ENCODE measurements at regions not wholly inside any gene's neighbourhood (a gene's known extent, or its start where the extent isn't known, plus 50 kb on each side); places are given as distances from the start of the nearest gene placed in this dataset.
A peak's percentile ranks its signal among the peaks of the same experiment; 100 is the strongest.

- no peak for DNase-seq
Measured at GRCh38 chr9:28014212-28014611, 440.9 kb upstream of the C9orf72 start.

DNA sequence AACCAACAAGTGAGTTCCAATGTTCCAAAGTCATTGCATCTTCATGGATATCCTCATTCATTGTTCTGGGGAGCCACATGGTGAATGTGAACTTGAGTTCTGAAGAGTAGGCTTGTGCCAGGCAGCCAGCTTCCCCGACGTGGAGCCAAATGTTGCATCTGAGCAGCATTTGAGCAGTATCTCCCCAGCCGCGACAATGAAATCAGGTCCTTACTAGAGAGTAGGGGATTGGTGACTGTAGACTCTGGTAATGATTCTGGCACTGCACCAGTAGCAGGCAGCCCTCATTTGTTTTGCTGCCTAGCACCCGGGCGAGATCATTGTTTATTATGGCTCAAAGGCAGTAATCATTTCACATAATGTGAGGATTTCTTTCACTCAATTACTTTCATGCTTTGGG, 451.4 kb upstream of the C9orf72 start:
- no peak for DNase-seq

- no peak for DNase-seq
Measured at GRCh38 chr9:28025186-28025585, 451.9 kb upstream of the C9orf72 start.

- no peak for DNase-seq
Measured at GRCh38 chr9:28031521-28032267, 458.4 kb upstream of the C9orf72 start.

GRCh38 chr9:28032268-28032590, 458.9 kb upstream of the C9orf72 start:
- DNase-seq, result no peak

GRCh38 chr9:28034242-28034641, 461.0 kb upstream of the C9orf72 start:
- DNase-seq, result no peak

DNA sequence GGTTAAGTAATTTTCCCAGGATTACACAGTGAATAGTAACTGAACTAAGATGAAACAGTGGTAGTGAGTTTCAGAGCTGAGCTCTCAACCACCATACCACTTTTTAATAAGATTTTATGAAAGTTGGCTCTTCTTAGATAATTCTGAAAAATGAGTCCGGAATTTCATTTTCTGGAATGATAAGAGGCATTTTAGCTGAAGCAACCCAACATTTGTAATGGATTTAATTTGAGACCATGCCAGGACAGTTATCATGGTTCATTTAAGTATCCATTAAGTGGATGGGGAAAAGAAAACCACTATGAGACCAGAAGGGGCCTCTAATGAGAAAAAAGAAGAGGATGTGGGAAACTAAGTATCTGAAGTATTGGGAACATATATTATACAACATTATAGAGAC, 464.7 kb upstream of the C9orf72 start:
- DNase-seq, result no peak

- DNase-seq, result no peak
Measured at GRCh38 chr9:28045051-28045450, 471.8 kb upstream of the C9orf72 start.

GRCh38 chr9:28050046-28050445, 476.8 kb upstream of the C9orf72 start:
- DNase-seq, result no peak

DNA sequence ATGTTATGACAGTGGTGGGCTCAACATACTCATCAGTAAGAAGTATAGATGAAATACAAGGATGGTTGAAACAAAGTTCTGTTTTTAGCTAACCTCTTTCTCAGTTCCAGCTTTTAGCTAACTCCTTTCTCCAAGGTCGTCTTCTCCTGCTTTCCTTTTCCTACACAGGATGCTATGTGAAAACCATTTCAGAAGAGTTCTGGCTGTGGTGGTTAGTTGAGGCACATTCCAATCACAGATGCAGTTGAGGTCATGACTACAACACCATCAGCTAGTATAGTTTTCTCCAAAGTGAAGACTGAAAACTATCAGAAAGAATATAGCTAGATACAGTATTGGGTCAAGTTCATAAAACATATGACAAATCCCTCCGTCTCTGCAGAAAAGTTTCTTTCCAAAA, 477.7 kb upstream of the C9orf72 start:
- DNase-seq, result no peak

DNA sequence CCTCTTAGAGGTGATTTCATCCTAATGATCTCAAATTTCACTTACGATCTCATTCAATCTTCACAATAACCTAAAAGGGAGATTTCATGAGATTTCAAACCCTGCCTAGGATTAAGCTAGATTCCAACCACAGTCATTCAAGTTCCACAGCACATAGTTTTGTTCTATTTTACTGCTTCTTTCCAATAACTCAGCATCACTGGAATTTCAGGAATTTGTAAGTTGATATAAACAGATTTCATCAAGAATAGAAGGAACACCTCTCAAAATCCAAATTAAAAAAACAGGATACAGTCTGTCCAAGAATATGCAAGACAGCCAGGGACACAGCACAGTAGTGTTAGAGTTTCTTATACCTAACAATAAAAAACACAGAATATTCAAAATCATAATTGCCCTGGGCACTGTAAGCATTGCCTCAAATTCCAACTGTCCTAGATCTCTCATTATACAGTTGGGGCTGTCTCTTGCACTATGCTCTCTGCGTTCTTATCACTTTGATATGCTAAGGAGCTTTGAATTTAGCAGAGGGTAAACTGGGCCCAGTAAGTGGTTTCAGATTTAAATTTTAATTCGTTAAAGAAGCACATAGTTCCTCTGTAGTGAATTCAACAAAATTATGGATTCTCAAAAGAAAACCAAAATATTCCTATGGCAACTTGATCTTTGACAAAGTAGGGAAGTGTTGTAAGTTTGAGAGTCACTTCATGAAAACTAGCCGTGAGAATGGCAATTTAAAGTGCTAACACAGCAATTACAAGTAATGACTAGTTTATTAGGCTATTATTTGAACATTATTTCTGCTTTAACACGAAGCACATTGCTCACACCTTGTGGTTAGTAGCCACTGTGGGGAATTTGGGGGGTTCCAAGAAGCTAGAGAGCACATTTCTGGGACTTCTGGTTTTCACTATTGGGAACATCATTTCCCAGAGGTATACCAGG, 478.6 kb upstream of the C9orf72 start:
- DNase-seq, result no peak

- DNase-seq, result no peak
Measured at GRCh38 chr9:28053096-28053777, 480.0 kb upstream of the C9orf72 start.

DNA sequence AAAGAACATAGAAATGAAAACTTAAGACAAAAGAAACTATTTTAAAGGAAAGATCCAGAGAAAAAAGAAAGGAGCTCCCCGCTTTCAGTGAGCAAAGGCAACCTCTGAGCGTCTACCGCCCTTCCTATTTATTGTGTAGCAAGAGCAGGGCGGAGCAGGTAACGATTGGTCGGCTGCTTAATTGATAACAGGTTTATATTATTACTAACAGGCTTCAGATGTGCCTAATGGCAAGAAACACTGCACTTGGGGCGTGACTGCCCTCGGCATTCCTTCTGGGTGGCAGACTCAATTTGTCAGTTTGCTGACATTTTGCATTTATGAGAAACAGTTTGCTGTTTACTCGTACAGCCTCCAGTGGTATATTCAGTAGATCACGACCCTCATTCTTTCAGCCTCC, 482.7 kb upstream of the C9orf72 start:
- DNase-seq, result no peak

DNA sequence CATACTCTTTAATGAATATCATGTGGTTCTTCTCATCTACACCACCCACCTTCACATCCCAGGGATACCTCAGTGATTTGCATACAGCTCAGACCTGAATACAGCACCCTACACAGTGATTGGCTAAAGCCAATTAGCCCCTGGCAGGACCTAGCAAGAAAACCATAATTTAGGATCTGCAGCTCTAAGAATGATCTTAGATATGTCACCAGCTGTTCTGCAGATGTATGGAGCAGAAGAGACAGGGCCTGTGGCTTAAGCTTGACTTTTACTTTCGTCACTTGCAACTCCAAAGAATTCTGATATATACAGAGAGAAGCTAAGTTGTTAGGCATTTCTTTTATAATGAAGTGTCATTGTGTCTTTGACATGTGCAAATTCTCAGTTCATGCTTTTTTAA, 483.2 kb upstream of the C9orf72 start:
- no peak for DNase-seq

GRCh38 chr9:28059192-28059591, 485.9 kb upstream of the C9orf72 start:
- DNase-seq, result no peak

GRCh38 chr9:28064241-28064815, 491.0 kb upstream of the C9orf72 start:
- DNase-seq, result no peak

- peak; percentile 48 for DNase-seq
Measured at GRCh38 chr9:28073270-28073669, 500.0 kb upstream of the C9orf72 start.

DNA sequence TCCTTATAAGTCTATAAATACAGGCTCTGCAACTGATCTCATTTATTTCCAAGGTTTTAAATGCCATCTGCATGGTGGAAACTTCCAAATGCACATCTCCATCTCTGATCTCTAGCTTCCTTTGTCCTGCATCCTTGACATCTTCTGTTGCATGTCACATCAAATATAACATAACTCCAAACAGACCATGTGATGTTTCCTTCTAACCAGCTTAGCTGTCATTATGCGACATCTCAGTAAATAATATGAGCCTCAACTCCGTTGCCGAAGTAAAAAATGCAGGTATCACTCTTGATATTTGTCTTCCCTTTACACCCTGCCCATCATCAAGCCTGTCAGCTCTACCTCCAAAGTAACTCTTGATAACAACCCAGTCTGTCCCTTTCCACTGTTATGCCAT, 506.4 kb upstream of the C9orf72 start:
- no peak for DNase-seq

DNA sequence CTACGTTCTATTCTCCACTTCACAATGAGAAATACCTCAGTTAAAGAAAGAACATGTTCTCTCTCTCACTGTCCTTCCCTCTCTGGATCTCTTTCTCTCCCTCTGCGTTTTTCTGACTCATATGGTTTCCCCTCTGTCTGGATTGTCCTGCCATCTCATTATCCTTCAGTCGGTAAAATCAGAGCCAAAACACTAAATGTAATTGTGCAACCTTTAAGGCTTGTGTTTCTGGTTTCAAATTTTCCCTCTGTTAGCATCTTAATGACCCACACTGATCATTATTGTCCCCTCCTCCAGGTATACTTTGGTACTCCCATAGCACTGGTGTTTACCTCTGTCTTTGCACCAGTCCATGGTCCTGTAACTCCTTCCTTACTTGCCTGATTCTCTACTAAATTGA, 509.4 kb upstream of the C9orf72 start:
- DNase-seq, result no peak

DNA sequence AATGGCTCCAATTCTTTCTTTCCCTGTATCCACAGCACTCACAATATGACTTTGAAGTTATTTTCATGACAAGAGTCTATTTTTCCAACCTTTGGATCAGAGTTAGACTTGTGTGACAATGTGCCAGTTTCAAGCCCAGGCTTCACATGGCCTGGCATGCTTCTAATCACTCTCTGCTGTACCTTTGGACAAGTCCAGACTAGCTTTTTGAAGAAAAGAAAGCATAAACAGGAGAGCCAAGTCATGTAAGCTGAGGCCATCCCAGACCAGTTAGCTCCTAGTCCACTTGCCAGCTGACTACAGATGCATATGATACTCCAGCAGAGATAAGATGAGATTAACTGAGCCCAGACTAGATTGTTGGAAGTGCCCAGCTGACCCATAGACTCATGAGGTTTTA, 513.6 kb upstream of the C9orf72 start:
- no peak for DNase-seq

GRCh38 chr9:28092981-28093936, 520.0 kb upstream of the C9orf72 start:
- DNase-seq, result no peak

Data from muscle of arm (tissue), 1 donor.